Activated CD4-positive, alpha-beta T cell treated with anti-CD3 and anti-CD28 coated beads, Interleukin-2, amount 10 ng/mL, durations not matched to agents 24 days and 14 days (primary cell): ENCODE measurements at regions not wholly inside any gene's neighbourhood (a gene's known extent, or its start where the extent isn't known, plus 50 kb on each side); places are given as distances from the start of the nearest gene placed in this dataset.

Source experiments
- DNase-seq: peaks from one replicate; pipeline ENCODE4 v3.0.0; 2022
- H3K27ac Mint-ChIP-seq: one replicate; pipeline ENCODE4 v1.8.0; 2022; ENCODE audit warnings: mild to moderate bottlenecking, mixed read lengths
- H3K27me3 Mint-ChIP-seq: one replicate; pipeline ENCODE4 v1.8.0; 2022; ENCODE audit warnings: mixed read lengths
- H3K36me3 Mint-ChIP-seq: one replicate; pipeline ENCODE4 v1.8.0; 2022; ENCODE audit warnings: low read depth, mild to moderate bottlenecking, mixed read lengths
- H3K4me1 Mint-ChIP-seq: one replicate; pipeline ENCODE4 v1.8.0; 2021; ENCODE audit warnings: mixed read lengths
- H3K4me3 Mint-ChIP-seq: one replicate; pipeline ENCODE4 v1.8.0; 2022; ENCODE audit warnings: mild to moderate bottlenecking, moderate library complexity, mixed read lengths
- H3K9me3 Mint-ChIP-seq: one replicate; pipeline ENCODE4 v1.8.0; 2021; ENCODE audit warnings: mixed read lengths
- intact Hi-C: fragments of 100-400 bp; cut with micrococcal nuclease; formaldehyde crosslinking; loops from one replicate; pipeline ENCODE4 v1.15.1; 2023

DNA sequence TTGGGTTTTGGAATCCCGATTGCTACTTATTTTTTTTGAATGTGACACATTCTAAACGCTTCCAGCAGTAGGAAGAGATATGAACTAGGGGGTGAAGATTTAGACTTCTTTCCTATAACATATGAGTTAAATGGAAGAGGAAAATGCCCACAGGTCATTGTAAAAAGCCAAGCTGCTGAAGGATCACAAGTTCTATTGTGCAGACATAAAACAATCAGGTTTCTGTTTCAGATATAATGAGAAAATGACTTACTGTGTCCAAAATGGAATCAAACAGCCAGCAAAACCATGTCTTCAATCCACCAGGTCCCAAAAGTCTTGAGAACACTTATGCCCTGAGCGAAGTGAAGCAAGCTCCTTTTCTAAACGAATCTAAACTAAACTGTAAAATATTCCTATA, 157.0 kb upstream of the SOX9 start:
- Mint-ChIP-seq H3K4me3 (no peak overlapping the region), H3K36me3 (no peaks in the 10 kb centered on the region), H3K27ac (no peak overlapping the region), H3K9me3 (no peaks in the 10 kb centered on the region), H3K4me1 (no peaks in the 10 kb centered on the region), H3K27me3 (no peaks in the 10 kb centered on the region)
- DNase-seq, result no peak
- intact Hi-C loops, result no loop called here

DNA sequence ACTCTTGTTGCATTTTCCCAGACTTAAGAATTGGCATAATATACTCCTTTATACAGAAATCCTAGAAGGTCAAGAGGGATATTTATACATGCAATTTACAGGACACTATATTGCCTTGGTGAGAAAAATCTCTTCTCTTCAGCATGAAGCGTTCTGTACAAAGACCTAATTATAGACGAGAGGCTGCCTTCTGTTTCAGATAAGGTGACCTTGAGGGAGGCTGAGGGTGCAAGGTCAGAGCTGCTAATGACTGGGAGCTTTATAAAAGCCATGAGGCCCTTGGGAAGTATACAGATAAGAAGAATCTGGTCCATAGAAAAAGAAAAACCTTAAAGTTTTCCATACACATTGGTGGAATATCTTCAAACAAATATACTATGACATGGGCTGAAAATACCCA, 156.3 kb upstream of the SOX9 start:
- Mint-ChIP-seq H3K27me3 (no peaks in the 10 kb centered on the region), H3K36me3 (no peaks in the 10 kb centered on the region)
- intact Hi-C loops, result no loop called here

GRCh38 chr17:71966055-71966454, 154.8 kb upstream of the SOX9 start:
- Mint-ChIP-seq H3K9me3 (no peaks in the 10 kb centered on the region), H3K4me3 (no peak overlapping the region), H3K4me1 (no peaks in the 10 kb centered on the region), H3K27me3 (no peaks in the 10 kb centered on the region), H3K27ac (no peak overlapping the region), H3K36me3 (no peaks in the 10 kb centered on the region)
- intact Hi-C loops, result no loop called here
- no peak for DNase-seq

More for the DNA sequence above, 156.3 kb upstream of the SOX9 start:
- DNase-seq, result no peak
- no peak overlapping the region for H3K27ac Mint-ChIP-seq
- H3K9me3 Mint-ChIP-seq, result no peaks in the 10 kb centered on the region
- no peaks in the 10 kb centered on the region for H3K4me1 Mint-ChIP-seq
- H3K4me3 Mint-ChIP-seq, result no peak overlapping the region

DNA sequence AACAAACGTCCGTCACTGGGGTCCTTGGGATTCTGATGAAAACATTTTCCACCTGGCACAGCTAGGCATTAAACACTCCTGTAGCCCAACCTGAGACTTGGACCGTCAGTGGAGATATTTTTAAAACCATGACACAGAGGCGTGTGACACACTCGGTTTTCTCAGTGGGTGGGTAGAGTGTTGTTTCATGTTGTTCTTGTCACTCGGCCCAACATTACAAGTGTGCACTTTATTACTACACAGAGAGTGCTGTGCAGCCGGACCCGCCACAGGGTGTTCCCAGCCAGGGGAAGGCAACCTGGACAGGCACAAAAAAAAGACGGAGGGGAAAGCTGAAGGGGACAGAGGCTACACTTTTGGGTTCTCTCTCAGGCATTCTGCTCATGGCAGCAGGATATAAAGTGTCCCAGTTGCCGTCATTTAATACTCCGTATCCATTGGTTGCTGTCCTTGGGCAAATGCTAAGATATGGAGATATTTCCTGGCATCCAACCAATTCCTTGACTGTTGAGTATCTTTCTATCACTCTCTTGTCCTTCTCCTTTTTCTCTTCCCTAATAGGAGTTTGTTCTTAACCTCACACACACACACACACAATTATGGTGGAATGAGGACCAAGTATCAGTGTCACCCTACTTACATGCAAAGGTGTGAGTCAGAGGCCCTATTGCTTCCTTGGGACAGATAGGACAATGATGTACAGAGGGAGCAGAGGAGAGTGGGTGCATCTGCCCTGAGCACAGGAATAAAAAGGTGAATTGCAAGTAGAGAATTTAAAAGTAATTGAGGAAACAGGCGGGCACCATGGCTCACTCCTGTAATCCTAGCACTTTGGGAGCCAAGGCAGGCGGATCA, 154.1 kb upstream of the SOX9 start:
- intact Hi-C loops, result no loop called here
- H3K4me1 Mint-ChIP-seq, result no peaks in the 10 kb centered on the region
- H3K27me3 Mint-ChIP-seq, result no peaks in the 10 kb centered on the region
- H3K9me3 Mint-ChIP-seq, result peaks cover 2% of the 10 kb centered on the region
- no peaks in the 10 kb centered on the region for H3K36me3 Mint-ChIP-seq
- H3K27ac Mint-ChIP-seq, result no peak overlapping the region
- no peak for DNase-seq
- no peak overlapping the region for H3K4me3 Mint-ChIP-seq

DNA sequence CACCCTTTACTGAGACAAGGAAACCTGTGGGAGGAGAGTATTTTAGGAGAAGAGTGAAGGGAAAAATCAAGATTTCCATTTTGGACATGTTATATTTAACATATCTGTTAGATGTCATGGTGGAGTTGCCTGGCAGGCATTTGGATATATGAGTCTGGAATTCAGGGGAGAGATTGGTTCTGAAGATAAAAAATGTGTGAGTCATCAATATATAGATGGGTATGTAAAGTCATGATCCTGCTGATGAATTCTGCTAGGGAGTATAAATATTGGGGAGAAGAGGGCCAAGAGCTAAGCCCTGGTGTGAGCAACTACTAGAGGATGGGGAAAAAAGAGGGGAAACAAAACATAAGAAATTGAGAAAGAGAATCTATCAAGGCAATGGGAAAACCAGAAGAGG, 151.3 kb upstream of the SOX9 start:
- Mint-ChIP-seq H3K27me3 (no peaks in the 10 kb centered on the region), H3K9me3 (peaks cover 3% of the 10 kb centered on the region), H3K4me1 (no peaks in the 10 kb centered on the region), H3K36me3 (no peaks in the 10 kb centered on the region), H3K27ac (no peak overlapping the region), H3K4me3 (no peak overlapping the region)
- intact Hi-C loops, result no loop called here
- no peak for DNase-seq

GRCh38 chr17:71970312-71970711, 150.5 kb upstream of the SOX9 start:
- no peaks in the 10 kb centered on the region for H3K36me3 Mint-ChIP-seq
- no peaks in the 10 kb centered on the region for H3K27me3 Mint-ChIP-seq
- peaks cover 3% of the 10 kb centered on the region for H3K9me3 Mint-ChIP-seq
- no peaks in the 10 kb centered on the region for H3K4me1 Mint-ChIP-seq
- H3K4me3 Mint-ChIP-seq, result no peak overlapping the region
- intact Hi-C loops, result no loop called here
- no peak overlapping the region for H3K27ac Mint-ChIP-seq
- no peak for DNase-seq

DNA sequence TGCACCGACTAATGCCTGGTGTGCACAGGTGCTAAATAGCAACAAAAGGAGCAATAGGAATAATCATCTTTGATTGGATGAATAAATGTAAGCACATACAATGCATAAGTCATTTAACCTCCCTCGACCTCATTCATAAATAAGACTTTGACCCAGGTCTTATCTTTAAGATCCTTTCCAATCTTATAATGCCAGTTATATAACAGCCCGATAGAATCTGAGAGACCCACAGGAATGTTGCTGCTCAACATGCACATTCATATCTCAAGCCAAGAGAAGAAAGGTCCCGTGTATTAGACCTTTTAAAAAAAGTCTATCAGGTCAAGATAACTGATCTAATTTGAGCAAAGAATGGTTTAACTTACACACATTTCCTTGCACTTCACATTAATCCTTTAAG, 146.8 kb upstream of the SOX9 start:
- Mint-ChIP-seq H3K27ac (no peak overlapping the region), H3K36me3 (no peaks in the 10 kb centered on the region), H3K4me3 (no peak overlapping the region), H3K27me3 (no peaks in the 10 kb centered on the region), H3K9me3 (peaks cover 6% of the 10 kb centered on the region), H3K4me1 (peaks cover 2% of the 10 kb centered on the region)
- DNase-seq, result no peak
- intact Hi-C loops, result no loop called here

DNA sequence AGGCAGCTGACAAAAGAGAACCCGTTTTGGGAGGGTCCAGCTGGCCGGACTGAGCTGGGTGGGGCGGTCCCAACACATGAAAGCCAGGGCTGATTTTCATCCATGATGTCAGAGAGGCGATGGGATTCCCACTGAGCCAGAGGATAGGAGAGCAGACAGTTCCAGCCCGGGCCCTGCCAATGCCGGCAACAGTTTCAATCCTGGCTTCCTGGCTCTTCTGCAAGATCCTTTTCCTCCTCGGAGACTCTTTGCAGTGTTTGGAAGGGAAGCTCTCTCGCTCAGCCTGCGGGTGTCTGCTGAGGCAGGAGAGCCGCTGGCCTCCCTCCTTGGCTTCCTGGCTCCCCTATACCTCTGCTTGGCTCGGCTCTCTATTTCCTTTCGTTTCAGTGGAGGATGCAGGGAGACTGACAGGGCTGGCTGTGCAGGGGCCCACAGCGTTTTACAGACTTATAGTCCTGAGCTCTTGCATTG, 145.5 kb upstream of the SOX9 start:
- no peak overlapping the region for H3K27ac Mint-ChIP-seq
- H3K36me3 Mint-ChIP-seq, result no peaks in the 10 kb centered on the region
- H3K4me1 Mint-ChIP-seq, result peaks cover 2% of the 10 kb centered on the region
- H3K4me3 Mint-ChIP-seq, result peak overlapping the region; percentile 42
- H3K9me3 Mint-ChIP-seq, result peaks cover 7% of the 10 kb centered on the region
- H3K27me3 Mint-ChIP-seq, result no peaks in the 10 kb centered on the region
- intact Hi-C loops, result no loop called here
- no peak for DNase-seq

- intact Hi-C loops, result no loop called here
- Mint-ChIP-seq H3K4me1 (peaks cover 2% of the 10 kb centered on the region), H3K9me3 (peaks cover 12% of the 10 kb centered on the region), H3K4me3 (no peak overlapping the region), H3K27me3 (no peaks in the 10 kb centered on the region), H3K27ac (no peak overlapping the region), H3K36me3 (no peaks in the 10 kb centered on the region)
- no peak for DNase-seq
Measured at GRCh38 chr17:71976011-71976649, 144.7 kb upstream of the SOX9 start.

GRCh38 chr17:71978435-71978834, 142.4 kb upstream of the SOX9 start:
- no peak overlapping the region for H3K4me3 Mint-ChIP-seq
- intact Hi-C loops, result no loop called here
- H3K27me3 Mint-ChIP-seq, result no peaks in the 10 kb centered on the region
- no peak for DNase-seq
- no peaks in the 10 kb centered on the region for H3K36me3 Mint-ChIP-seq
- H3K4me1 Mint-ChIP-seq, result peaks cover 2% of the 10 kb centered on the region
- no peak overlapping the region for H3K27ac Mint-ChIP-seq
- H3K9me3 Mint-ChIP-seq, result peaks cover 11% of the 10 kb centered on the region

GRCh38 chr17:71980171-71980570, 140.6 kb upstream of the SOX9 start:
- no peaks in the 10 kb centered on the region for H3K27me3 Mint-ChIP-seq
- H3K9me3 Mint-ChIP-seq, result peaks cover 12% of the 10 kb centered on the region
- DNase-seq, result no peak
- H3K27ac Mint-ChIP-seq, result no peak overlapping the region
- H3K4me3 Mint-ChIP-seq, result no peak overlapping the region
- no peaks in the 10 kb centered on the region for H3K36me3 Mint-ChIP-seq
- intact Hi-C loops, result no loop called here
- H3K4me1 Mint-ChIP-seq, result peaks cover 2% of the 10 kb centered on the region

DNA sequence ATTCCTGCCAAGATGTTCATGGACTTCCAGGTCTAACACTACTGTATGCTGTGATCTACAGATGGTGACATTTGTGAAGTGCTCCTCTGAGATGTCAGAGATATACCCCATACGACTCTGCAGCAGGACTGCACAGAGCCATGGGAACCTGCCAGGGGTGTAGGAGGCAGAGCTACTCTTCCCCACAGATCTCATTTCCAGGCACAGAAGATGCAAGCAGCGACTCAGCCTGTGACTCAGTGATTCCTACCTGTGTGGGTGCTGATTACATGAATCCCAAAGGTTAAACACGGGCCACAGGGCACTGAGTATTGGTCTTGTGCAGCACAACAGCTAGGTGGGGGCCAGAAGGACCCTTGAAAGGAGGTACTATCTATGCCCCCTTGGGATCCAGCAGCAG, 137.0 kb upstream of the SOX9 start:
- DNase-seq, result no peak

GRCh38 chr17:71985111-71986039, 135.4 kb upstream of the SOX9 start:
- Mint-ChIP-seq H3K36me3 (no peaks in the 10 kb centered on the region), H3K27ac (no peak overlapping the region), H3K9me3 (peaks cover 11% of the 10 kb centered on the region), H3K27me3 (no peaks in the 10 kb centered on the region), H3K4me3 (no peak overlapping the region), H3K4me1 (no peaks in the 10 kb centered on the region)
- intact Hi-C loops, result no loop called here
- DNase-seq, result no peak

More for the DNA sequence above, 137.0 kb upstream of the SOX9 start:
- H3K9me3 Mint-ChIP-seq, result peaks cover 14% of the 10 kb centered on the region
- intact Hi-C loops, result no loop called here
- no peak overlapping the region for H3K4me3 Mint-ChIP-seq
- H3K27ac Mint-ChIP-seq, result peak overlapping the region; percentile 48
- no peaks in the 10 kb centered on the region for H3K4me1 Mint-ChIP-seq
- no peaks in the 10 kb centered on the region for H3K27me3 Mint-ChIP-seq
- no peaks in the 10 kb centered on the region for H3K36me3 Mint-ChIP-seq

GRCh38 chr17:71986886-71987285, 133.9 kb upstream of the SOX9 start:
- Mint-ChIP-seq H3K9me3 (peaks cover 3% of the 10 kb centered on the region), H3K27me3 (no peaks in the 10 kb centered on the region), H3K36me3 (no peaks in the 10 kb centered on the region), H3K27ac (no peak overlapping the region), H3K4me1 (no peaks in the 10 kb centered on the region), H3K4me3 (no peak overlapping the region)
- intact Hi-C loops, result no loop called here
- no peak for DNase-seq
